T1000 (cell line): ENCODE measurements at regions not wholly inside any gene's neighbourhood (a gene's known extent, or its start where the extent isn't known, plus 50 kb on each side); places are given as distances from the start of the nearest gene placed in this dataset.
A peak's percentile ranks its signal among the peaks of the same experiment; 100 is the strongest.

Experiments
- DNase-seq: peaks from one replicate; lab custom pipeline; 2025; ENCODE audit warnings: mixed read lengths; lab: John Stamatoyannopoulos, UW

DNA sequence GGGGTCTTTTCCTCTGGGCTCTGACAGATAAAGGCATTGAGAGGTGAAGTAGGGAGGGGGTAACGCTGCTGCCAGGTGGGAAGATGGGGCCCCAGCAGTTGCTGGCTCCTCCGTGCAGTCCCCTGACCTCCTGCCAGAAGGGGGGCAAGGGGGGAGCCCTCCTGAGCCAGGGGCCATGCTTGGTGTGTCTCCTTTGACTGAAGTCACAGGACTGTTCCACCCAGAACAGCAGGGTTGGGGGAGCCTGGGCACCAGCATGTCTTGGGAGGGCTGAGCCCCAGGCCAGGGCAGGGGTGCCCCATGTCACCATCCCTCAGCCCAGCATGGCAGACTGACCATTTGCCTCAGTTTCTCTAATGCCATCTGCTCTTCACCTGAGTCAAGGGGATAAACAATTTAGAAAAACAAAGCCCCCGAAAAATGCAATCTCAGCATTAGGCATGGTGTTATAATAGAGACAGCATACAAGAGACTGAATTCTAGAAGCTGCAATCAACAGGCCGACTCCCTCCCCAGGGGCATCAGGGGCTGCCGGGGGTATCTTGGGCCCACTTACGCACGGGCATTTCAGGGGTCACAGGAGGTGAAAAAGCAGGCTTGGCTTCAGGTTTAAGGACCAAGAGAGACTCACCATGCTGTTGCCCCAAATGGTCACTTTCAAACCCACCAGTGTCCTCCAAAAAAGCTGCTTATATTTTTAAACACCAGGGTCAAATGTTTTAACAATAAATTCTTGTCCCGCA lies 108.6 kb upstream of the GPR26 start:
- no peak for DNase-seq

DNA sequence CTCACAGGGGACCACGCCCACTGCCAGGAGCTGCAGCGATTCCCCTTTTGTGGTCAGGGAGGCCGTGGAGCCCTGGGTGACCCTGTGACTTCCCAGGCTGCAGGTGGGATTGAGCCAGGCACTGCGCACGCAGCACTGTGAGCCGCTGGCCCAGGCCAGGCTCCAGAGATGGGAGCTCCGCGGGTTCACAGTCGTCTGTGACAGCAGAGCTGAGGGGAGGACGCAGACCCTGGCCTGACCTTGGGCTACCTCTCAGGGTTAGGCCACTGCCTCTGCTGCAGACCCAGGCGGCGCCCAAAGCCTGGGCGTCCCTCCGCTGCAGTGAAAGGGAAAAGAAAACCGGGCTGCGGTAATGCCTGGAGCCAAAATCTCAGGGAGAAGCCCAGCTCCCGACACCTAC lies 107.5 kb upstream of the GPR26 start:
- no peak for DNase-seq

DNA sequence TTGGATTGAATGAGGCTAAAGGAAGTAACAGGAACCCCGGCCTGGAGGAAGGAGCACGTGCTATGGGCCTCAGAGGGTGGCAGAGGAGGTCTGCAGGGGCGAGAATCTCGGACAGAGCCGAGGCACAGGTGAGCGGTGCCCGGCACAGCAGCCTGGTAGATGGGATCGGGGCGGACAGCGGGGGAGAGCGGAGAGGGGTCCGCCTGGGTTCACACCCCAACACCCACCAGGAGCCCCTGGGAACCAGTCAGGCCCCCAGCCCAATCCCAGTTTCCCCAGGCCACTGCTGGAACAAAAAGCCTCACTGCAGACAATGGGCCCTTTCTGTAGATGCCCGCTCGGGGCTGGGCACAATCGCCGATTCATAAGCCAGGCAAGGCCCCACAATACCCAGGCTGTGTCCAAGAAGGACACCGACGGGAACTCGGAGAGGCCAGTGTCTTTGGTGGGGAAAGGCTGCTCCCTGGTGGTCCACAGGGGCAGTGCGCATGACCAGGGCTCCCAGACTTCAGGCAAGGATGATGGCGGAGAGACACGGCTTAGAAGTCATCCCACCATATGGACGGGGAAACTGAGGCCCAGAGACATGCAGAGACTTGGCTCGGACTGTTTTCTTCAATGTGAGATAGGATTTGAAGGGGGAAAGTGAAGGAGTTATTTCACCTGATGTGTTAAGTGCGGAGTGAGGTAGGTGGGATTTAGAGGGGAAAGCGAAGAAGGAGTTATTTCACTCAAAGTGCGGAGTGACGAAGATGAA lies 106.9 kb upstream of the GPR26 start:
- DNase-seq = peak; percentile 20

DNA sequence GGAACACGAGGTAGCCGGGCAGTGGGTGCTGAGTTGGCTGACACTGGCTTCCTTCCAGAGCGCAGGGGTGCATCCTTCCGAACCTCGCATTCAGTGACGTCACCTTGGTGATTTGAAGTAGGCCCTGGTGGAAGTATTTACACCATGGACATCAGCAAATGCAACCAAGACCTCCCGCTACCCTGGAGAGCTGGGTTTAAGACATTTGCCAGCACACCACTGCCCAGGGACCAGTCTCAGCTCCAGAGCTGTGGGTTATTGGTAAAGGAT lies 106.4 kb upstream of the GPR26 start:
- no peak for DNase-seq

DNA sequence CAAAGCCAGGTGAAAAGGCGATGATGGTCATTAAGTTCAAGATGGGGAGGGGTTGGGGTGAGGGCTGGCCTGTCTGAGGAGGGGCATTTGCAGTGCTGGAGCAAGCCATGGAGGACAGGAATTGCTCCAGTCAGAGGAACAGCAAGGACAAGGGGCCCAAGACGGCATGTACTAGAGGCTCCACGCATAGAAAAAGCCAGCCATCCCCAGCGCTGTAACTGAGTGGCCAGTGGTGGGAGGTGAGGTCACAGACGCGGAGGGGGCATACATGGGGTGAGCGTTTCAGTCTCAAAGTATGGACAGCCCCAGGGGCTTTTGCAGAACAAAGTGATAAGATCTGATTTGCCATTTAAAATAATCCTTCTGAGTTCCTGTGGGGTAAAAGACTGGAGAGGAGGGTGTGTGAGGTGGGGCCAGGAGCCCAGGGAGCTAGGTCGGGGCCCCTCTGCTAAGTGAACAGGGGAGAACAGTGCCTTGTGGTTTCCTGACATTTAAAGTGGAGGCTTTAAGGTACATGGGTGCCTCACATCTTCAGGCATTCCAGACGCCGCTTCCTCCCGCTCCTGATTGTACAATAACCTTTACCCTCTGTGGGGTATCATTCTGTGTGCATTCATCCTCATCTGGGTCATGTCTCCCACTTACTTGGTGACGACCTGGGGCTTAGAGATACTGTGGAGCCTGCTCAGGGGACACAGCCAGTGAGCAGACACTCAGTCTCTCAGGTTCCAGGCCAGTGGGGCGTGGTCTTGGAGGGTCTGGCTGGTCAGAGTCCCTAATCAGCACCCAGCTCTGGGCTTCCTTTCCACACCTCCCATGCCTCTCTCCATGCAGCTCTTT lies 105.6 kb upstream of the GPR26 start:
- no peak for DNase-seq

DNA sequence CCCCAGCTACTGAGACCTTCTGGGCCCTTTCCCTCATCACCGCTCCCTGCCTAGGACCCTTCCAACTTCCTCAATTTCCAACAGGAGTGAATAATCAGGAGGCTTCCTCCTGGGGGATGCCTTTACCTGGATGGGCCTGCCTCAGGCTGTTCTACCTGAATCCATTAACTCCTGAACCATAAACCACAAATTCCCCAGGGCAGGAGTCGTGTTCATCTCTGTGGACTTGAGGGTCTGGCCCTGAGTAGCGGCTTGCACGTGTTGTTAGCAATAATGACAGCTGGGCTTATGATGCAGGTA lies 105.1 kb upstream of the GPR26 start:
- DNase-seq = no peak

DNA sequence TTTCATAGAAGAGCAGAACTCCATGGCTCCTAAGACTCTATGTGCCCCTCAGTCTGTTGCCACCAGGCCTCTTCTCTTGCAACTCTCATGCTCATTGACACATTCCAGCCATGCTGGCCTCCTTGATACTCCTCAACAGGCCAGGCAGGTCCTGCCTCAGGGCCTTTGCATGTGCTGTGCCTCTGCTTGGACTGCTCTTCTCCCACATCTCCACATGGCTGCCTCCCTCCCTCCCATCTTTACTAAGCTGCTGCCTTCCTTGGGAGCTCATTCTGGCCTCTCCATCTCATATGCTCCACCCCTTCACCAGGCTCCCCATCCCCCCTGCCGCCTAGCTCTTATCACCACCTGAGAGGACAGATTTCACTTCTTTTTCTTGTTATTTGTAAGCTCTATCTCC lies 103.8 kb upstream of the GPR26 start:
- no peak for DNase-seq

DNA sequence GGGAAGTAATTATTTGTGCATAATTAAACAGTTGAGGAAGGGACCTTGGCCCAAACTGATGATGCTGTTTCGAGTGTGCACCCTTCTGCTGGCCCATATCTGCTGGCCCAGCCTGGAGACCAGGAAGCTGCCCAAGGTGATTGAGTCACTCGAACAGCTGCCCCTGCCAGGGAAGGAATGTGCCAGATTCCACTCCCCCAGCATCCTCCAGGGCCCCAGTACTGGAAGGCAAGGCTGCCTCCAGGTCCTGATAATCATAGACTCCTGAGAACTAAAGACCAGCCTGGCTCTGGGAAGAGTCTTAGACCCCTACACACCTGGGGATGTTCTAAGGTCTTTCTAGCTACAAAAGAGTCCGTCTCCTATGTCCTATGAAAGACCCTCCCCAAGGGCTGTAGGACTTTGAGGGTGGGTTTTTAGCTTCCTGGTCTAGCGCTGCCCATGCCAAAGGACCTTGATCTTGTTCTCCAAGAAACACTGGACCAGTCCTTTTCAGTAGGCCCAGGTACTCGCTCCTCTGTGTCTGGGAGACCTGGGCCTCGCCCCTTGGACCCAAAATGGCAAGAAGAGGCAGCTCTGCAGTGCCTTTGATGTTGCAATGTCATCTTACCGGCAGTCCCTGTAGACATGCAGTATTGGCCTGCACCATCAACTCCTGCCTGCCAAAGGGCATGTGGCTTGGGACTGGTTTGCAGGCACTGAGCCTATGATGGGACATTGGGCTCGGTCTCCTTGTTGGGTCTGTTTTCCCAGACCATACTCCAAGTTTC lies 103.2 kb upstream of the GPR26 start:
- no peak for DNase-seq

DNA sequence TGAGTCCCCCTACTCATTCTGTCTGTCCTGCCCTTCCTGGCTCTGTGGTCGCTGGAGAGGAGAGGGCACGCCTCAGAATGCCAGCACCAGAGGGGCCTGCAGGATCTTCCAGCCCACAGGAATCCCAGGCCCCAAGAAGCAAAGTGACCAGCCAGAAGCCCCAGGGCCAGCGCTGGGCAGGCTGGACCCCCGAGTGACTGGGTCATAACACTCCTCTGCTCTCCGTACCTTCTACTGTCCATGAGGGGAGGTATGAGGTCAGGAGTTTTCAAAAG lies 102.6 kb upstream of the GPR26 start:
- DNase-seq = no peak

DNA sequence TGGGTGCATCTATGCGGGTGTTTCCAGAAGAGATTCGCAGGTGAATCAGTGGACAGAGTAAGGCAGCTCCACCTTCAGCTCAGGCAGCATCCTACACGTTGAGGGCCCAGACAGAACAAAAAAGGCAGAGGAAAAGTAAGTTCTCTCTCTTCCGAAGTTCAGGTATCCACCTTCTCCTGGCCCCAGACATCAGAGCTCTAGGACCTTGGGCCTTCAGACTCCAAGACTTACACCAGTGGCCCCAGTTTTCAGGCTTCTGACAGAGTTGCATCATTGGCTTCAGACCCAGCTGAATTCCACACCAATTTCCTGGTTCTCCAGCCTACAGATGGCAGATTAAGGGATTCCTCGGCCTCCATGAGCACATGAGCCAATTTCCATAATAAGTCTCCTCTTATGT lies 102.2 kb upstream of the GPR26 start:
- DNase-seq = no peak

DNA sequence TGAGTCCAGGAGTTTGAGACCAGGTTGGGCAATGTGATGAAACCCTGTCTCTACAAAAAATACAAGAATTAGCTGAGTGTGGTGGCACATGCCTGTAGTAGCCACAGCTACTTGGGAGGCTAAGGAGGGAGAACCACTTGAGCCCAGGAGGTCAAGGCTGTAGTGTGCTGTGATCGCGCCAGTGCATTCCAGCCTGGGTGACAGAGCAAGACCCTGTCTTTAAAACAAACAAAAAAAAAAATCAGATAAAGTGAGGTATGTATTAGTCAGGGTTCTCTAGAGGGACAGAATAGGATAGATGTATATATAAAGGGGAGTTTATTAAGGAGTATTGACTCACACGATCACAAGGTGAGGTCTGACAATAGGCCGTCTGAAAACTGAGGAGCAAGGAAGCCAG lies 101.5 kb upstream of the GPR26 start:
- DNase-seq = no peak

DNA sequence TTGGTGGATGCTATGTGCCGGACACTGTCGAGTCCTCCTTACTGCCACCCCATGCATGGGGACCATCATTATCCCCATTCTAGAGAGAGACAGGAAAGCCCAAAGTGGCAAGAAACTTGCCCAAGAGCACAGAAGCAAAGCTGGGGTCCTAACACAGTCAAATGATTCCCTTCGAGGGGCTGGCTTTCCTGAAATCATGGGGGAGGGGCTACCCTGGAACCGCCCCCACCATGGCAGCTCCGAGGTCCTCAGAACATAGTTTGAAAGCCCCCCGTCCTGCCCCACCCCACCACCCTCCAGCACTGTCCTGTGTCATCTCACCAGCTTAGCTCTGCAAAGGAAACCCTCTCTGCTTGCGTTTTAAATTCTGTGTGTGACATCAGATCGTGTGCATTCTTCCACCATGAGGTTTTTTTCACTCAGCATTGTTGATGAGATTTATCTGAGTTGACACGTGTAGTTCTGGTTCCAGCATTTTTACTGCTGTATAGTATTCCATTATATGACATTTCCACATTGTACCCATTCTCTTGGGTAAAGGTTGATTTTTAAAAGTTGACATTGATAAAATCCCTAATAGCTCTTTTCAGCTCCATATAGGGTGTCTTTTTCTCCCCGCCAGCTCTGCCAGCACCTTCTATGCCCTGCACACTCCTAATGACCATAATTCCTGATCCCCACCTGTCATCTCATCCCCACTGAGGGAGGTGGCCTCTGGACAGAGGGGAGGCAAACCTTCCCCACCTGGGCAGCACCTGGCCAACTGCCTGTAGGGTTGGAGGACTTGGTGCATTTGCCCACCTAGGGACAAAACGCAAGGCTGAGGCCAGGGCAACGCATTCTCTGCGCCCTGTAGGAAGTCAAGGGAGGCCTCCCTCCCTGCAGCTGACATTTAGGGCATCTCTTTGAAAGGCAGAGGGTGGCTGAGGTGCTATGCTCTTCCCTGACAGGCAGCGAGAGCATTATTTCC lies 100.2 kb upstream of the GPR26 start:
- no peak for DNase-seq

DNA sequence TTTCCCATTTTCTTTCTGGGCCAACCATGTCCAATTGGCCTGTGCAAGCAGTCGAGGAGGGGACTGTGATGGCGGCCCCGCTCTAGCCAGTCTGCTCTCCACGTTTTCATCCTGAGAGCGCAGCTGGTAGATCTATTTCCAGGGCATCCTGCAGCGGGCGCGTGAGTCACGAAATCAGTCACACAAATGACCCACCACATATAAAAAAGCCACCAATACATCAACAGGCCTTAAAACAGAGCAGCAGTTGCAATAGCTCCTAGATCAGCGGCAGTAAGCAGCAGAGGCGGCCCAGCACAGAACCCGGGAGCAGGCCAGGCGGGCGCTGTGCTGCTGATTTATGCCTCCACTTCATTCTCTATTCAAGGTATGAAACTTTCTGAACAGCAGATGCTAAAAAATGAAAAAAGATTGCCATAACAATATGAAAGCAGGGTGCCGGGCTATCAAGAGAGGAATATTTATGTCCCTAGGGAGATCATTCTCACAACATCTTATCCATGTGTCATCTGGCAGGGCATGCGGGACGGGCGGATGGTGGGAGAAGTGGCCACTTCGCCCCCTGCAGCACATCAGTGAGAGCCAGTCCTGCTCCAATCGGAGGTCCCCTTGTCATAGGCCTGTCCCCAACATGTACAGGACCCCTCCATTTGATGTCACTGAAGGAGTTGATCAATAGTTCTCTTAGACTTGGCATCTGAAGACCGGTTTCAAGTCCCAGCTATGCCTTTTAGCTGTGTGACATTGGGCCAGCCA lies 98.0 kb upstream of the GPR26 start:
- DNase-seq = no peak

DNA sequence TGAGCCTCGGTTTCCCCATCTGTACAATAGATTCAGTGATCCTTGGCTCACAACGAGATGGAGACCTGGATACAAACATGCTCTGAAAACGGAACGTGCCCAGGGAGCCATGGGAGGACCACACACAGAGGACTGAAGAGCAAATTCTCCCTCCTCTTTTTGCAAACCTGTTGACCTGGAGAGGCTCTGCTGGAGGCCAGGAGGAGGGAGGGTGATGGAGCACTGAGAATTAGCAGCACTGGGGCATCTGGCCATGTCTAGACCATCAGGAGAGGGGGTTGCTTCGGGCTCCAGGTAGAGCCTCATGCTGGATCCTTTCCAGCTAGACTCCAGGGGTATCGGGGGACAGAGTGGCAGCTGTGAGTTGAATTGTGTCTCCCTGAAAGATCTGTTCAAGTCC lies 97.4 kb upstream of the GPR26 start:
- no peak for DNase-seq

DNA sequence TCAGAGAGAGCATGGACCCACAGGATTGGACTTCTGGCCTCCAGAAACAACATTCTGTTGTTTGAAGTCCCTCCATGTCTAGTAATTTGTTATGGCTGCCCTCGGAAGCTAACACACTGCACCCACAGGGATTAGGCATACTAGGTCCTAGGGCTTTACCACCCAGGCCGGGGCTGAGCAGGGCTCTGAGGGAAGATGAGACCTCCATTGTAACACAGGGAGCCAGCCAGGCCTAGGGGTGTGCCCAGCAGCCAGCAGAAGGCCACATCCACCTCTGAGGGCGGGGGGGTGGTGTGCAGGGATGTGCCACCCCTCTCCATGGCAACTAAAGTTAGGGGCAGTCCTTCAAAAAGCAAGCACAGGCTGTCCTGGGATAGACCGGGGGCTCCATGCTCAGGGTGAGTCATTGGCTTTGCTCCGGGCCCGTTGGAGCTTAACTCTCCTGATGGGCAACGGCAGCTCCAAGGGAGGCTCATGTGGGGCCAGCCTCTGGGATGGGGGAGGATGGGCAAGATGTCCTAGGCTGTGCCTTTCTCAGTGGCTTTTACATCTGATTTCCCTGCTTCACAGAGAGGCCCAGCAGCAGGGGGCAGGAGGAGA lies 96.6 kb upstream of the GPR26 start:
- no peak for DNase-seq

DNA sequence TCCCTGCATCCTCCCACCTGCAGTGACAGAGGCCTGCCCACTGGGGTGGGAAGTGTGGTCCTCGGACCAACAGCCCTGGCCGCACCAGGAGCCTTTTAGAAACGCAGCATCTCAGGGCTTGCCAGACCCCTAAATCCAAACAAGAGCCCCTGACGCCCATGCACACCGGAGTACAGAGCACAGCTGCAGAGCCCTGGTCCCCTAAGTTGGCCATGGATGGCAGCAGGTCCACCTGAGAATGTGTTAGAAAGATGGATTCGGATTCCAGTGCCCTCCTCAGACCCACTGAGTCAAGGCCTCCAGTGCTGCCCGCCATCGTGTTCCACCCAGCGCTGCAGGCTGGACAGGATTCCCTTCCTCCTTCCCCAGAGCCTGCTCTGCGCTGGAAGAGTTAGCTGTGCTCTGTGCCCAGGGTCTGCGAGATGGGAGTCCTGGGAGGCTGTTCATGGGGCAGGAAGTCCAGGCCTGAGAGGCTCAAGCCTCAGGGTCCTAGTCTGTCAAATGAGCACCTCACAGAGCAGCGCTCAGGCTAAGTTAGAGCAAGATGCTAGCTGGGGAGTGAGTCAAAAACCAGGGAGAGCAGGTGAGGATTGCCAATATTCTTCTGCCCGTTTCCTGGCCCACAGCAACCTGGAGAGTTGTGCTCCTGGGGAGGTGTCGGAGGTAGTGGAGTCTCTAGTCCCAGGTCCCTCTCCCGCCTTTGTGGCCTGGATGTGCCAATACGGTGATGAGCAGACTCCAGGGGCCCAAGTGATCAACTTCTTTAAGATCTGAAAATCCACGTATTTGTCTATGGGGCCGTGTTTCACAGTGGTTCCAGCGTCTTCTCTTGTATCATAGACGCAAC lies 95.9 kb upstream of the GPR26 start:
- no peak for DNase-seq

DNA sequence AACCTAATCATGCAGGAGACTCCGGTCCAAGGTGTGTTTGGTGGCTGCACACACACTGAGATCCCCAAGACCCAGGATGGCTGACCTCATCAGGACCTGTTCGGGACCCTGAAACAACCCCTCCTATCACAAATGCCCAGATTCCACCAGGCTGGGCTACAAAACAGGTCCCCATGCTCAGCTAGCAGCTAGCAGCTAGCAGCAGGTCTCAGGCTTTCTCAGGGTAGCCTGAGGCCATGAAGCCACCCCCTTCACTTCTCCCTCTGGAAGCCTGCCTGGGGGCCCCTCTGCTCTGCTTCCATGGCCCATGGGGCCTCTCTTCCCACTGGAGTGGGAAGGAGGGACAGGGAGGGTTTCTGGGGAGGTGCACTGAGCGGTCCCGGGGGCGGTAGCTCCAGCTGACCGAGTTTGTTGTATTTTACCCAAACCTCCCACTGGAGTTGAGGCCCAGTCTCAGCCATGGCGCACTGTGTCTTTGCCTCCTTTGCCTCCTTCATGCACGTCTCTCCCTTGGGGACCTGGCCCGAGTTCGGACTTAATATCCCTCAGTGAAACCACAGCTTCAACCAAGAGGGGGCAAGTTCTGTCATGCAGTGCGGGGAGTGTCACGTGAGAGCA lies 95.1 kb upstream of the GPR26 start:
- no peak for DNase-seq

DNA sequence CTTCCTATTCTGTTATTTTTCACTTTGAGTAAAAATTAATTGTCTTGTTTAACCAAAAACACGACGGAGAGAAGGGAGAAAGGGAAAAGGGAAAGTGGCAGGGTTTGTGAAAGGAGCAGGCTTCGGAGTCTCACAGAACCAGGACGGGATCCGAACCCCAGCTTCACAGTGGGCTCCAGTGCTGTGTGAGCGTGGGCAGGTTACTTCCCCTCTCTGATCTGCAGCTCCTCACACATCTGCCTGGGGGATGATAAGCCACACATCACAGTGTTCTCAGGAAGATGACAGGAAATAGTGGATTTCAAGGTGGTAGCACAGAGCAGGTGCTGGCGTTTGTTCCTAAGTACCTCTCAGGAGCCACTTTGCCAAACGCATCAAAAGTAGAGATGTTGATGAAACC lies 94.2 kb upstream of the GPR26 start:
- no peak for DNase-seq
